Activated CD8-positive, alpha-beta T cell treated with anti-CD3 and anti-CD28 coated beads for 36 hours (primary cell): ENCODE measurements at regions not wholly inside any gene's neighbourhood (a gene's known extent, or its start where the extent isn't known, plus 50 kb on each side); places are given as distances from the start of the nearest gene placed in this dataset.

Experiments used
- ATAC-seq: fragments of 200-7000 bp; cut with Tn5 transposase; one replicate; pipeline ENCODE4 v1.10.0; 2021; ENCODE audit warnings: mild to moderate bottlenecking, moderate library complexity
- CTCF ChIA-PET: fragments of 350-600 bp; sonication (Branson Sonifier 250); formaldehyde crosslinking; loops from one replicate; lab custom pipeline; 2021; ENCODE audit warnings: antibody characterized with exemption; lab: Charles Lee
- POLR2A ChIA-PET: fragments of 350-600 bp; sonication (Branson Sonifier 250); formaldehyde crosslinking; loops from one replicate; lab custom pipeline; 2021; ENCODE audit warnings: antibody characterized with exemption; lab: Charles Lee
- DNase-seq: peaks from one replicate; pipeline ENCODE4 v3.0.0-alpha.2; 2020
- H3K27ac Mint-ChIP-seq: one replicate; pipeline ENCODE4 v1.8.0; 2021; ENCODE audit warnings: mild to moderate bottlenecking, mixed read lengths
- H3K27me3 Mint-ChIP-seq: one replicate; pipeline ENCODE4 v1.8.0; 2021; ENCODE audit warnings: mixed read lengths
- H3K36me3 Mint-ChIP-seq: one replicate; pipeline ENCODE4 v1.8.0; 2021; ENCODE audit warnings: low read depth, mixed read lengths
- H3K4me1 Mint-ChIP-seq: one replicate; pipeline ENCODE4 v1.8.0; 2021; ENCODE audit warnings: low read depth, mixed read lengths
- H3K4me3 Mint-ChIP-seq: one replicate; pipeline ENCODE4 v1.8.0; 2021; ENCODE audit warnings: mild to moderate bottlenecking, moderate library complexity, mixed read lengths
- H3K9me3 Mint-ChIP-seq: one replicate; pipeline ENCODE4 v1.8.0; 2021; ENCODE audit warnings: mixed read lengths
- intact Hi-C: fragments of 100-400 bp; cut with micrococcal nuclease; formaldehyde crosslinking; loops from one replicate; pipeline ENCODE4 v1.10.0; 2022
- TF ChIP-seq, protein P1 (sequence below): fragments of 200-600 bp; IDR thresholded peaks from one replicate; pipeline ENCODE4 v1.8.0; 2022; ENCODE audit warnings: antibody characterized with exemption, mild to moderate bottlenecking

DNA sequence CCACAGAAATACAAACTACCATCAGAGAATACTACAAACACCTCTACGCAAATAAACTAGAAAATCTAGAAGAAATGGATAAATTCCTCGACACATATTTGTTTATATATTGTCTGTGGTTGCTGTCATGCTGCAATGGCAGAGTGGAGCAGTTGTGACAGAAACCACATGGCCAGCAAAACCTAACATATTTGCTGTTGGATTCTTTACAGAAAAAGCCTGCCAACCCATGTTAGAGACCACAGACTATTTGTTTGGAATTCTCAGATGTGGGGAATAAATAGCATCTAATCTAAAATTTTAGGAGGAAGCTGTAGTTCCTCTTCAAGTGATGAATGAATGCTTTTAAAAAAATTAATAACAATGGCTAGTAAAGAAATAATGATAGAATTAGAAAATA is 341.6 kb upstream of the AZI2 start:
- DNase-seq = no peak
- intact Hi-C loops = no loop called here
- no peak overlapping the region for H3K4me3 Mint-ChIP-seq
- H3K9me3 Mint-ChIP-seq = no peaks in the 10 kb centered on the region
- H3K27ac Mint-ChIP-seq = no peak overlapping the region
- TF ChIP-seq, protein P1, sequence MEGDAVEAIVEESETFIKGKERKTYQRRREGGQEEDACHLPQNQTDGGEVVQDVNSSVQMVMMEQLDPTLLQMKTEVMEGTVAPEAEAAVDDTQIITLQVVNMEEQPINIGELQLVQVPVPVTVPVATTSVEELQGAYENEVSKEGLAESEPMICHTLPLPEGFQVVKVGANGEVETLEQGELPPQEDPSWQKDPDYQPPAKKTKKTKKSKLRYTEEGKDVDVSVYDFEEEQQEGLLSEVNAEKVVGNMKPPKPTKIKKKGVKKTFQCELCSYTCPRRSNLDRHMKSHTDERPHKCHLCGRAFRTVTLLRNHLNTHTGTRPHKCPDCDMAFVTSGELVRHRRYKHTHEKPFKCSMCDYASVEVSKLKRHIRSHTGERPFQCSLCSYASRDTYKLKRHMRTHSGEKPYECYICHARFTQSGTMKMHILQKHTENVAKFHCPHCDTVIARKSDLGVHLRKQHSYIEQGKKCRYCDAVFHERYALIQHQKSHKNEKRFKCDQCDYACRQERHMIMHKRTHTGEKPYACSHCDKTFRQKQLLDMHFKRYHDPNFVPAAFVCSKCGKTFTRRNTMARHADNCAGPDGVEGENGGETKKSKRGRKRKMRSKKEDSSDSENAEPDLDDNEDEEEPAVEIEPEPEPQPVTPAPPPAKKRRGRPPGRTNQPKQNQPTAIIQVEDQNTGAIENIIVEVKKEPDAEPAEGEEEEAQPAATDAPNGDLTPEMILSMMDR = no peak
- POLR2A ChIA-PET = no interaction called here
- H3K27me3 Mint-ChIP-seq = peaks cover under 1% of the 10 kb centered on the region
- no peak for ATAC-seq
- CTCF ChIA-PET = no interaction called here
- no peaks in the 10 kb centered on the region for H3K4me1 Mint-ChIP-seq
- H3K36me3 Mint-ChIP-seq = no peaks in the 10 kb centered on the region

DNA sequence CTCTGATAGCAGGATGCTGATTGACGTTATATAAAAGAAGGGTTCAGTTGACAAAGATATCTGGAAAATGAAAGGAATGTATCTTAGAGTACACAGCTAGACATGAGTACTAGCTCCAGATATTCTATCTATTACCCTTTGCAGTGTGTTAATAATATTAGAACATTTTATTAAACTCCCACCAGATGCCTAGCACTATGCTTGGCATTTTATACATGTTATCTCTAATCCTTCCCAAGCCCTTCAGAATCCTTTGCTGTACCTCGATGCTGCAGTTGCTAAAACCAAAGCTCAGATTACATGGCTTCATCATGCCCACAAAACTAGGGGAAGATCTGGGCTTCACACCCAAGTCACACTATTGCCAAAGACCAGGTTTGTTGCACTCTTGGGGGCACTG is 350.1 kb upstream of the AZI2 start:
- Mint-ChIP-seq H3K27me3 (no peaks in the 10 kb centered on the region), H3K36me3 (no peaks in the 10 kb centered on the region), H3K9me3 (no peaks in the 10 kb centered on the region), H3K4me3 (no peak overlapping the region), H3K27ac (no peak overlapping the region), H3K4me1 (no peaks in the 10 kb centered on the region)
- ATAC-seq (no peak), DNase-seq (no peak)
- TF ChIP-seq, protein P1 = no peak
- intact Hi-C loops = no loop called here
- ChIA-PET CTCF (no interaction called here), POLR2A (no interaction called here)

DNA sequence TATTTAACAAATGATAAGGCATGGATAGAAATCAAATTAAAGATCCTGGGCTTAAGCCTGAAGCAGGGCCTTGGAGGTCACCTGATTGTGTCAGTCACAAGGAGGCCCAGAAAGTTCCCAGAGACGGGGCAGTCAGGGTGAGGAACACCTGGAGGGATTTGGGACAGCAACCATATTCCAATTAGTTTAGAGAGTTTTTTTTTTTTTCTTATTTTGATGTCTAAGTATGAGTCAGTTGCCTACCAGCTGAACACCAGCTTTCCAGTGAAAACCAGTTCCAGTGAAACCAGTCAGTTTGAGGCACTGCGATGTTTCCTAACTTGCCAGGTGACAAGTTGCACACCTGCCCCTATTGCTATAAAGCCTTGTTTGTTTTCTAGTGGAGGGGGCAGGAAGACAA is 350.7 kb upstream of the AZI2 start:
- DNase-seq (no peak), ATAC-seq (no peak)
- Mint-ChIP-seq H3K9me3 (no peaks in the 10 kb centered on the region), H3K27me3 (no peaks in the 10 kb centered on the region), H3K4me3 (no peak overlapping the region), H3K36me3 (no peaks in the 10 kb centered on the region), H3K27ac (no peak overlapping the region), H3K4me1 (no peaks in the 10 kb centered on the region)
- ChIA-PET CTCF (no interaction called here), POLR2A (no interaction called here)
- intact Hi-C loops = no loop called here
- TF ChIP-seq, protein P1 = no peak

DNA sequence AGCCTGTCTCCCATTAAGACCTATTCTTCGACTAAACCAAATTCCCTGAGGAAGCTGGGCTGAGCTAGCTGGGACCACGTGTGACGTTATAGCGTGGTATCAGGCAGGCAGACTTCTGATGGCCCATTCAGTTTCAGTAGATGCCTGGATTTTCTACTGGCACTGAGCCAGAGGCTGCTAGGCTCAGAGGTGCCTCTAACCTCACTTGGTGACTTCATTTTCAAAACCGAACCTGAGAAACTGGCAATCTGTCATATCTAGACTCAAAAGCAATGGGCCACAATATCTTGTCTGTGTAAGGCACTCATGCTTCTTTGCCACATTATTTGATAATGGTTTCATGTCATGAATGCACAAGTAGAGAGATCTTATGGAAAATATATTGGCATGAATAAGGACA is 352.1 kb upstream of the AZI2 start:
- DNase-seq (no peak), ATAC-seq (no peak)
- H3K4me3 Mint-ChIP-seq = no peak overlapping the region
- intact Hi-C loops = no loop called here
- H3K4me1 Mint-ChIP-seq = no peaks in the 10 kb centered on the region
- no peaks in the 10 kb centered on the region for H3K36me3 Mint-ChIP-seq
- H3K27me3 Mint-ChIP-seq = no peaks in the 10 kb centered on the region
- CTCF ChIA-PET = interaction anchor here (1.0 kb wide), 1 partner anchor 33 kb away, joined by 3 read pairs; no protein-coding TSS in a partner anchor
- TF ChIP-seq, protein P1 = no peak
- POLR2A ChIA-PET = no interaction called here
- H3K9me3 Mint-ChIP-seq = no peaks in the 10 kb centered on the region
- H3K27ac Mint-ChIP-seq = no peak overlapping the region

DNA sequence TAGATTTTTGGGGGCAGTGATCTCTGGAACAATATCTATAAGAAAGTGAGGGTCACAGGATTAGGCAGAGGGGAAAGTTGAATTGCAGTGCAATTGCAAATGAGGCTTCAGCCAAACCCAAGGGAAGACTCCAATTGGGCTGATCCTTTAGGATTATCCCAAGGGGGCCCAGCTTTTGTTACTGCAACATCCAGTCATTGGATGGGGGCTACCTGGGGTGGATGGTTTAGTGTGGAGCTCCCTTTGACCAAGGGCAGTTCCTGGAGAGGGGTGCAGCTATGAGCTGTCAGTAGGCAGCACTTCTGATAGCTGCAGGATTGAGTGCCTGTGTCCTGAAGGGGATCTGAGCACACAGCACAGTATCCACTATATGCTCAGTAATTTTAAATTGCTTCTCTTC is 355.2 kb upstream of the AZI2 start:
- H3K9me3 Mint-ChIP-seq = no peaks in the 10 kb centered on the region
- TF ChIP-seq, protein P1 = no peak
- intact Hi-C loops = no loop called here
- peaks cover 1% of the 10 kb centered on the region for H3K27me3 Mint-ChIP-seq
- no peak for DNase-seq
- ChIA-PET POLR2A (no interaction called here), CTCF (interaction anchor here (1.5 kb wide), 1 partner anchor 12 kb away, joined by 3 read pairs; no protein-coding TSS in a partner anchor)
- ATAC-seq = no peak
- no peak overlapping the region for H3K27ac Mint-ChIP-seq
- no peaks in the 10 kb centered on the region for H3K4me1 Mint-ChIP-seq
- no peak overlapping the region for H3K4me3 Mint-ChIP-seq
- H3K36me3 Mint-ChIP-seq = no peaks in the 10 kb centered on the region
